ENCODE measurements at regions not wholly inside any gene's neighbourhood (a gene's known extent, or its start where the extent isn't known, plus 50 kb on each side); places are given as distances from the start of the nearest gene placed in this dataset.

GRCh38 chr5:68423154-68423811, 207.7 kb downstream of the PIK3R1 start (continued):
- TF ChIP-seq FOXP1 (CRISPR knock-in tag; IDR thresholded peaks at IDR 0.05) (no peak), DMBX1 (CRISPR knock-in tag; IDR thresholded peaks at IDR 0.05; ENCODE audit: borderline replicate concordance) (peak; percentile 90), CREB3L1 (IDR thresholded peaks at IDR 0.05; ENCODE audit: borderline replicate concordance, low read depth) (peak; percentile 22; the same call in 1 of the 2 replicates), CTCFL (IDR thresholded peaks at IDR 0.05; ENCODE audit: borderline replicate concordance, insufficient read depth, low read depth, low read length, poor library complexity, severe bottlenecking) (no peak), CLOCK (CRISPR knock-in tag; IDR thresholded peaks at IDR 0.05; ENCODE audit: borderline replicate concordance) (no peak), ZNF655 (CRISPR knock-in tag; IDR thresholded peaks at IDR 0.05) (no peak), RUNX1 (IDR thresholded peaks at IDR 0.05; ENCODE audit: low read depth) (no peak), ZNF134 (CRISPR knock-in tag; conservative IDR thresholded peaks at IDR 0.05) (no peak), ETV1 (tag; conservative IDR thresholded peaks at IDR 0.05; ENCODE audit: low read depth) (peak; percentile 48; the same call in 1 of the 2 replicates), TCF15 (CRISPR knock-in tag; IDR thresholded peaks at IDR 0.05) (no peak), ETV5 (CRISPR knock-in tag; IDR thresholded peaks at IDR 0.05; ENCODE audit: low read depth) (no peak), EWSR1 (IDR thresholded peaks at IDR 0.05; ENCODE audit: borderline replicate concordance, low read depth, partially characterized antibody) (no peak), HNRNPUL1 (IDR thresholded peaks at IDR 0.05; ENCODE audit: low read length) (no peak), TBL1XR1 (IDR thresholded peaks at IDR 0.05; ENCODE audit: low read length in 2 of 2) (no peak; a peak in 1 of 4 replicates), TARDBP (IDR thresholded peaks at IDR 0.05) (no peak), SNIP1 (IDR thresholded peaks at IDR 0.05; ENCODE audit: low read depth) (no peak), YY1 (IDR thresholded peaks at IDR 0.05; ENCODE audit: borderline replicate concordance in 1 of 3, control insufficient read depth in 1 of 3, extremely low read depth in 1 of 3, insufficient read depth in 3 of 3, insufficient read length in 1 of 3, insufficient replicate concordance in 2 of 3, low read depth in 1 of 3, low read length in 2 of 3) (peak in 1 of 3 experiments; percentile 46), GTF2A2 (tag; IDR thresholded peaks at IDR 0.05) (no peak), ASH1L (IDR thresholded peaks at IDR 0.05; ENCODE audit: borderline replicate concordance, low read depth, partially characterized antibody) (no peak)

Measured in K562 (cell line).